Parathyroid adenoma (tissue), 2 donors: ENCODE measurements at regions not wholly inside any gene's neighbourhood (a gene's known extent, or its start where the extent isn't known, plus 50 kb on each side); places are given as distances from the start of the nearest gene placed in this dataset.

Experiments used
- H2AFZ ChIP-seq: fragments of 300-600 bp; sonication (generic); one replicate; pipeline ENCODE4 v1.7.0; 2017; ENCODE audit warnings: antibody characterized with exemption, mild to moderate bottlenecking
- H3K27ac ChIP-seq: fragments of 300-600 bp; sonication (generic); one replicate; pipeline ENCODE4 v1.7.0; 2017
- H3K27me3 ChIP-seq: fragments of 300-600 bp; sonication (generic); one replicate; pipeline ENCODE4 v1.7.0; 2017; ENCODE audit warnings: low read length; ENCODE audit not compliant: control insufficient read depth, insufficient read depth
- H3K36me3 ChIP-seq: fragments of 300-600 bp; sonication (generic); one replicate; pipeline ENCODE4 v1.7.0; 2017; ENCODE audit warnings: low read length; ENCODE audit not compliant: control insufficient read depth, insufficient read depth
- H3K4me1 ChIP-seq: fragments of 300-600 bp; sonication (generic); one replicate; pipeline ENCODE4 v1.7.0; 2017; ENCODE audit warnings: control low read depth
- H3K4me2 ChIP-seq: fragments of 300-600 bp; sonication (generic); one replicate; pipeline ENCODE4 v1.7.0; 2017; ENCODE audit warnings: low read length
- H3K4me3 ChIP-seq: fragments of 300-600 bp; sonication (generic); one replicate; pipeline ENCODE4 v1.7.0; 2017; ENCODE audit warnings: low read depth, low read length
- H3K79me2 ChIP-seq: fragments of 300-600 bp; sonication (generic); one replicate; pipeline ENCODE4 v1.7.0; 2017; ENCODE audit warnings: control low read depth
- H3K9ac ChIP-seq: fragments of 300-600 bp; sonication (generic); one replicate; pipeline ENCODE4 v1.7.0; 2017; ENCODE audit warnings: mild to moderate bottlenecking
- H3K9me3 ChIP-seq: fragments of 300-600 bp; sonication (generic); one replicate; pipeline ENCODE4 v1.7.0; 2017; ENCODE audit warnings: low read length; ENCODE audit not compliant: control insufficient read depth
- CTCF ChIP-seq: fragments of 300-600 bp; sonication (generic); IDR thresholded peaks from one replicate; pipeline ENCODE4 v1.7.0; 2017; ENCODE audit warnings: antibody characterized with exemption, mild to moderate bottlenecking
- donor health status: primary hyperparathyroidism.

GRCh38 chr7:47046949-47047348, 535.0 kb downstream of the TNS3 start:
- Histone ChIP-seq H3K27ac (no peak overlapping the region), H3K79me2 (no peaks in the 10 kb centered on the region), H3K4me3 (no peak overlapping the region), H3K4me2 (no peak overlapping the region), H3K9me3 (no peaks in the 10 kb centered on the region), H3K4me1 (no peaks in the 10 kb centered on the region), H3K36me3 (no peaks in the 10 kb centered on the region), H2AFZ (no peak overlapping the region), H3K27me3 (no peaks in the 10 kb centered on the region), H3K9ac (no peak overlapping the region)
- TF ChIP-seq CTCF: no peak

- TF ChIP-seq CTCF: no peak
- no peak overlapping the region for H3K4me2 ChIP-seq
- H2AFZ ChIP-seq: no peak overlapping the region
- no peaks in the 10 kb centered on the region for H3K36me3 ChIP-seq
- no peak overlapping the region for H3K27ac ChIP-seq
- H3K4me1 ChIP-seq: no peaks in the 10 kb centered on the region
- H3K27me3 ChIP-seq: no peaks in the 10 kb centered on the region
- H3K9ac ChIP-seq: no peak overlapping the region
- H3K79me2 ChIP-seq: no peaks in the 10 kb centered on the region
- H3K4me3 ChIP-seq: no peak overlapping the region
- no peaks in the 10 kb centered on the region for H3K9me3 ChIP-seq
Measured at GRCh38 chr7:47045207-47046051, 536.5 kb downstream of the TNS3 start.

- no peaks in the 10 kb centered on the region for H3K4me1 ChIP-seq
Measured at GRCh38 chr7:47044625-47045024, 537.3 kb downstream of the TNS3 start.

GRCh38 chr7:47043304-47043703, 538.6 kb downstream of the TNS3 start:
- no peaks in the 10 kb centered on the region for H3K36me3 ChIP-seq
- no peaks in the 10 kb centered on the region for H3K4me1 ChIP-seq
- H3K9ac ChIP-seq: no peak overlapping the region
- H3K4me2 ChIP-seq: no peak overlapping the region
- H3K79me2 ChIP-seq: no peaks in the 10 kb centered on the region
- no peak overlapping the region for H3K27ac ChIP-seq
- no peak overlapping the region for H2AFZ ChIP-seq
- no peak for TF ChIP-seq CTCF
- no peak overlapping the region for H3K4me3 ChIP-seq
- H3K27me3 ChIP-seq: no peaks in the 10 kb centered on the region
- no peaks in the 10 kb centered on the region for H3K9me3 ChIP-seq

More at GRCh38 chr7:47044625-47045024, 537.3 kb downstream of the TNS3 start:
- H3K9me3 ChIP-seq: no peaks in the 10 kb centered on the region
- H3K36me3 ChIP-seq: no peaks in the 10 kb centered on the region
- no peak overlapping the region for H3K4me3 ChIP-seq
- H3K27ac ChIP-seq: no peak overlapping the region
- no peak overlapping the region for H3K9ac ChIP-seq
- H3K4me2 ChIP-seq: no peak overlapping the region
- no peaks in the 10 kb centered on the region for H3K27me3 ChIP-seq
- no peak overlapping the region for H2AFZ ChIP-seq
- no peaks in the 10 kb centered on the region for H3K79me2 ChIP-seq
- TF ChIP-seq CTCF: no peak

- Histone ChIP-seq H2AFZ (no peak overlapping the region), H3K36me3 (no peaks in the 10 kb centered on the region), H3K27me3 (no peaks in the 10 kb centered on the region), H3K9me3 (no peaks in the 10 kb centered on the region), H3K4me1 (no peaks in the 10 kb centered on the region), H3K79me2 (no peaks in the 10 kb centered on the region), H3K4me3 (no peak overlapping the region), H3K4me2 (no peak overlapping the region), H3K27ac (no peak overlapping the region), H3K9ac (no peak overlapping the region)
- no peak for TF ChIP-seq CTCF
Measured at GRCh38 chr7:47042669-47043068, 539.2 kb downstream of the TNS3 start.
